PC-9 (cell line): ENCODE measurements at regions not wholly inside any gene's neighbourhood (a gene's known extent, or its start where the extent isn't known, plus 50 kb on each side); places are given as distances from the start of the nearest gene placed in this dataset.

Experiments
- BruUV-seq: library from RNA; stranded (reverse); fragments of 400-500 nt; replicated peaks from 2 replicates; lab custom pipeline; 2021; lab: Mats Ljungman, UMichigan
- CTCF ChIA-PET: fragments of 300-600 bp; sonication (Branson Sonifier 250); formaldehyde crosslinking; loops from one replicate; lab custom pipeline; 2022; ENCODE audit warnings: antibody characterized with exemption; lab: Charles Lee
- POLR2A ChIA-PET: fragments of 300-600 bp; sonication (Branson Sonifier 250); formaldehyde crosslinking; loops from one replicate; lab custom pipeline; 2022; ENCODE audit warnings: antibody characterized with exemption; ENCODE audit not compliant: unreplicated experiment; lab: Charles Lee
- DNase-seq, 2 experiments: peaks; one replicate each; pipeline versions ENCODE4 v3.0.0 to v3.0.0-alpha.2; 2015 to 2022; ENCODE audit warnings: mixed read lengths in 1 of 2
- H2AFZ ChIP-seq: fragments of 200-600 bp; sonication (generic); 2 replicates; pipeline ENCODE4 v1.8.1; 2017; ENCODE audit warnings: antibody characterized with exemption
- H3F3A ChIP-seq: fragments of 200-600 bp; sonication (generic); 2 replicates; pipeline ENCODE4 v1.8.1; 2017; ENCODE audit warnings: antibody characterized with exemption, mild to moderate bottlenecking, low read depth; ENCODE audit not compliant: insufficient read depth
- H3K27ac ChIP-seq: fragments of 200-600 bp; sonication (generic); 2 replicates; pipeline ENCODE4 v1.6.1; 2016; ENCODE audit warnings: mixed run types
- H3K27me3 ChIP-seq: fragments of 200-600 bp; sonication (generic); 2 replicates; pipeline ENCODE4 v1.6.1; 2016; ENCODE audit warnings: low read depth, mixed run types; ENCODE audit not compliant: insufficient read depth
- H3K36me3 ChIP-seq: fragments of 200-600 bp; sonication (generic); 2 replicates; pipeline ENCODE4 v1.6.1; 2016; ENCODE audit warnings: low read depth, mixed run types
- H3K4me1 ChIP-seq: fragments of 200-600 bp; sonication (generic); replicated peaks from 2 replicates; pipeline ENCODE4 v1.6.1; 2016; ENCODE audit warnings: mixed run types; ENCODE audit not compliant: insufficient read depth
- H3K4me2 ChIP-seq: fragments of 200-600 bp; sonication (generic); 2 replicates; pipeline ENCODE4 v1.6.1; 2017; ENCODE audit warnings: mixed run types
- H3K4me3 ChIP-seq: fragments of 200-600 bp; sonication (generic); 2 replicates; pipeline ENCODE4 v1.6.1; 2016; ENCODE audit warnings: mixed run types
- H3K79me2 ChIP-seq: fragments of 200-600 bp; sonication (generic); 2 replicates; pipeline ENCODE4 v1.6.1; 2017; ENCODE audit warnings: low read depth, mixed run types
- H3K9me2 ChIP-seq: fragments of 200-600 bp; sonication (generic); 2 replicates; pipeline ENCODE4 v1.8.1; 2017; ENCODE audit warnings: mild to moderate bottlenecking; ENCODE audit not compliant: insufficient read depth
- H3K9me3 ChIP-seq: fragments of 200-600 bp; sonication (generic); 2 replicates; pipeline ENCODE4 v1.8.1; 2016; ENCODE audit warnings: low read depth; ENCODE audit not compliant: insufficient read depth
- H4K20me1 ChIP-seq: fragments of 200-600 bp; sonication (generic); 2 replicates; pipeline ENCODE4 v1.8.1; 2017; ENCODE audit not compliant: insufficient read depth
- EZH2 ChIP-seq: fragments of 200-600 bp; sonication (generic); IDR thresholded peaks from 2 replicates; pipeline ENCODE4 v1.8.0; 2017; ENCODE audit warnings: antibody characterized with exemption, low read depth
- intact Hi-C: fragments of 100-400 bp; cut with micrococcal nuclease; formaldehyde crosslinking; loops from one replicate; pipeline ENCODE4 v1.10.0; 2022; ENCODE audit not compliant: unreplicated experiment
- TF ChIP-seq, protein P1 (sequence below): fragments of 200-600 bp; sonication (generic); conservative IDR thresholded peaks from 2 replicates; pipeline ENCODE4 v1.6.1; 2017; ENCODE audit warnings: mixed run types, antibody characterized with exemption, mild to moderate bottlenecking, moderate library complexity

- ChIA-PET CTCF (no interaction called here), POLR2A (no interaction called here)
- Histone ChIP-seq H3K4me2 (no peak overlapping the region), H4K20me1 (no peaks in the 10 kb centered on the region), H3K9me3 (no peaks in the 10 kb centered on the region), H3K27ac (no peak overlapping the region), H3F3A (no peaks in the 10 kb centered on the region), H3K4me3 (no peak overlapping the region), H3K27me3 (no peaks in the 10 kb centered on the region), H2AFZ (no peak overlapping the region), H3K9me2 (no peaks in the 10 kb centered on the region), H3K4me1 (0 out of 2 replicates have a peak, but pooled peaks cover 4% of the 10 kb centered on the region), H3K79me2 (no peaks in the 10 kb centered on the region), H3K36me3 (no peaks in the 10 kb centered on the region)
- DNase-seq, result no peak
- TF ChIP-seq, protein P1, sequence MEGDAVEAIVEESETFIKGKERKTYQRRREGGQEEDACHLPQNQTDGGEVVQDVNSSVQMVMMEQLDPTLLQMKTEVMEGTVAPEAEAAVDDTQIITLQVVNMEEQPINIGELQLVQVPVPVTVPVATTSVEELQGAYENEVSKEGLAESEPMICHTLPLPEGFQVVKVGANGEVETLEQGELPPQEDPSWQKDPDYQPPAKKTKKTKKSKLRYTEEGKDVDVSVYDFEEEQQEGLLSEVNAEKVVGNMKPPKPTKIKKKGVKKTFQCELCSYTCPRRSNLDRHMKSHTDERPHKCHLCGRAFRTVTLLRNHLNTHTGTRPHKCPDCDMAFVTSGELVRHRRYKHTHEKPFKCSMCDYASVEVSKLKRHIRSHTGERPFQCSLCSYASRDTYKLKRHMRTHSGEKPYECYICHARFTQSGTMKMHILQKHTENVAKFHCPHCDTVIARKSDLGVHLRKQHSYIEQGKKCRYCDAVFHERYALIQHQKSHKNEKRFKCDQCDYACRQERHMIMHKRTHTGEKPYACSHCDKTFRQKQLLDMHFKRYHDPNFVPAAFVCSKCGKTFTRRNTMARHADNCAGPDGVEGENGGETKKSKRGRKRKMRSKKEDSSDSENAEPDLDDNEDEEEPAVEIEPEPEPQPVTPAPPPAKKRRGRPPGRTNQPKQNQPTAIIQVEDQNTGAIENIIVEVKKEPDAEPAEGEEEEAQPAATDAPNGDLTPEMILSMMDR, result no peak
- no peak for TF ChIP-seq EZH2
- intact Hi-C loops, result loop anchor here (10.0 kb wide), 1 partner anchor 226 kb away; no protein-coding TSS in a partner anchor
- no TSS peak for BruUV-seq
These were observed 357.9 kb upstream of the CCNH start for GRCh38 chr5:87770601-87771121.

DNA sequence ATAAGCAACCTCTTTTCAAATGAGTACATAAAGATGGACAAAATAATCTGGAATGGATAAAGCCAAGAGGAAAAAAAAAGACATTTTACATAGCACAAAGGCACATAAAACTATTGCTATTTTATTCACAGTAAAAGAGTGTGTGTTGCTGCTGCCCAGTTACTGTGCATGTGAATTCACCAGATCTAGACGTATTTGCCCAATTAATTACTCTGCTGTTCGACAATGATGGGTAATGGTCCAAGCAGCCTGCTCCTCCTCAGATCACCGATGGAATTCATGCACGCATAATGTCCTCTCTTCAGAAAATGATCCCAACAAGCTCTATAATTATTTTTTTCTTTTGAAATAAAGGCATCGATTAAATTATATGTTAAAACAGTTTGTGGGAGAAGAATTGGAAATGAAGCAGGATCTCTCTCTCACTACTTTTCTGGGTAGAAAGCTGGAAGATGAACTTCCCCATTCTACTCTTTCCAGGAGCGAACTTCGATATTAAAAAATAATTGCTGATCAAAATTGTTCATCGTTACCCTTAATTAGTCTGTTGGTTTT lies 357.4 kb upstream of the CCNH start:
- BruUV-seq, result no TSS peak
- Histone ChIP-seq H2AFZ (no peak overlapping the region), H3K9me2 (no peaks in the 10 kb centered on the region), H3K9me3 (no peaks in the 10 kb centered on the region), H3K27me3 (no peaks in the 10 kb centered on the region), H3F3A (no peaks in the 10 kb centered on the region), H3K79me2 (no peaks in the 10 kb centered on the region), H3K27ac (no peak overlapping the region), H3K4me2 (no peak overlapping the region), H4K20me1 (no peaks in the 10 kb centered on the region), H3K4me3 (no peak overlapping the region), H3K4me1 (0 out of 2 replicates have a peak, but pooled peaks cover 4% of the 10 kb centered on the region), H3K36me3 (no peaks in the 10 kb centered on the region)
- DNase-seq, result no peak
- CTCF ChIA-PET, result no interaction called here
- no peak for TF ChIP-seq EZH2
- TF ChIP-seq, protein P1, result no peak
- POLR2A ChIA-PET, result no interaction called here
- intact Hi-C loops, result loop anchor here (10.0 kb wide), 1 partner anchor 225 kb away; no protein-coding TSS in a partner anchor

DNA sequence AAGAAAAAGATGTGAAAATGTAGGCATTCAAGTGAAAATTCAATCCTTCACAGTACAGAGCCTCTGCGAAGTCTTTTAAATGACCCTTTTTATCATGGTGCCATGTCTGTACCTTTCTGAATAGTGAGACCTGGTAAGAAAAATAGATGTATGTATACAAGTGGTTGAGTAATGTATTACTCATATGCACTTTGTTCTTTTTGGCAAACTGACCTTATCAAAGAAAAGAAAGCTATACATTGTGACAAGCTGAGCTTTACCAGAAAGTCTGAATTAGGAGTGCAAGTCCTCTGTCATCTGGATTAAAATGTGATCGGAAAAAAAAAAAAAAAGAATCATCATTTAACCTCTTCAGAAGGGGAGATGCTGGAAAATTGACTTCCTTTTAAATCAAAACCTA lies 356.4 kb upstream of the CCNH start:
- Histone ChIP-seq H3F3A (no peaks in the 10 kb centered on the region), H3K9me3 (no peaks in the 10 kb centered on the region), H3K79me2 (no peaks in the 10 kb centered on the region), H2AFZ (no peak overlapping the region), H3K27me3 (no peaks in the 10 kb centered on the region), H3K27ac (no peak overlapping the region), H3K4me3 (no peak overlapping the region), H3K36me3 (no peaks in the 10 kb centered on the region), H3K9me2 (no peaks in the 10 kb centered on the region), H3K4me1 (0 out of 2 replicates have a peak, but pooled peaks cover 4% of the 10 kb centered on the region), H4K20me1 (no peaks in the 10 kb centered on the region), H3K4me2 (no peak overlapping the region)
- CTCF ChIA-PET, result interaction anchor here (0.8 kb wide), 1 partner anchor 12 kb away, joined by 3 read pairs; no protein-coding TSS in a partner anchor
- TF ChIP-seq, protein P1, result no peak
- no peak for TF ChIP-seq EZH2
- intact Hi-C loops, result no loop called here
- POLR2A ChIA-PET, result interaction anchor here (0.6 kb wide), 1 partner anchor 915 kb away, joined by 4 read pairs; no protein-coding TSS in a partner anchor
- BruUV-seq, result no TSS peak
- DNase-seq, result no peak
